H4 (cell line): ENCODE measurements at regions not wholly inside any gene's neighbourhood (a gene's known extent, or its start where the extent isn't known, plus 50 kb on each side); places are given as distances from the start of the nearest gene placed in this dataset.
"Not testable (repeated sequence)": the region's sequence is repeated elsewhere in the genome, so short reads cannot be mapped to it uniquely, and the experiment has no call there.

Source experiments
- DNase-seq: peaks from one replicate; pipeline ENCODE4 v3.0.0-alpha.2; 2015; ENCODE audit warnings: low spot score

DNA sequence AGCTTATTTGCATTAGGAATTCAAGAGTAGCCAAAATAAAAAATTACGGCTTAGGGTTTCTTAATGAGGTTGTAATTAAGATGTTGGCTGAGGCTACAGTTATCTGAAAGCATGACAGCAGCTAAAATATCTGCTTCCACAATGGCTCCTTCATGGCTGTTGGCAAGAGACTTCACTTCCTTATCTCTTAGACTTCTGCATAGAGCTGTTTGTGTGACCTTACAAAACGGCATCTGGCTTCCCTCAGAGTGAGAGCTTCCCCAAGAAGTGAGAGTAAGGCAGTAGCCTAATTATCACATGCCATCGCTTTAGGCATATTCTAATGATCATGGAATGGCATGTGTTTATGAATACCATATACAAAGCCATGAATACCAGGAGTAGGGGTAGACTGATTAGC is 57.6 kb downstream of the CCDC59 start:
- DNase-seq, result no peak

DNA sequence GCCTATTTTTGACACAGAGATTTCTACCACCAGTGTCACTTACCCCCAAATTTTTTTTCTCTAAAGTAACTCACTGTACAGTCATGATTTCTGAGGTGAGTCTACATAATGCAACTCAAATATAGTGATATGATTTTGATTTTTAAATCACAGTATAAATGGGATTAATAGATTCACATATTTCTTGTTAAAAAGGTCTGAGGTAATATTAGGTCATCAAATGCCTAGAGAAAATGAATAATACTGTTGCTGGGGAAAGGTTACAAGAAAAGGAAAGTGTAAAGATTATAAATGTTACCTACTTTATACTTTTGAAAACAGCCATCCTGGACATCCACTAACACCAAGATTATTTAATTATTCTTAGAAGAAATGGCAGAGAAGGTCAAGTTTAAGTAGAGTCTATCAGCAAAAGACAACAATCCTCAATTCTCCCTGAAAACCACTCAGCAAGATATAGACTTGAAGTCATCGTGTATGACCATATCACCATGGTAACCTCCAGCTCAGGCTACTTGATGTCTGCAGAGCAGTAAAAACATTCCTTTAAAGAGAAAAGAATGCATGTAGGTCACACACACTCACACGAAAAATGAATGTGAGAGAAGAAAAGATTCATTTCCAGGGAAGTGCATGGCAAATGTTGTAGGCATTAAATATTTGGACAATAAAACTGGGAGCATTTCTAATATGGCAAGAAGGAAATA is 58.7 kb downstream of the CCDC59 start:
- no peak for DNase-seq

DNA sequence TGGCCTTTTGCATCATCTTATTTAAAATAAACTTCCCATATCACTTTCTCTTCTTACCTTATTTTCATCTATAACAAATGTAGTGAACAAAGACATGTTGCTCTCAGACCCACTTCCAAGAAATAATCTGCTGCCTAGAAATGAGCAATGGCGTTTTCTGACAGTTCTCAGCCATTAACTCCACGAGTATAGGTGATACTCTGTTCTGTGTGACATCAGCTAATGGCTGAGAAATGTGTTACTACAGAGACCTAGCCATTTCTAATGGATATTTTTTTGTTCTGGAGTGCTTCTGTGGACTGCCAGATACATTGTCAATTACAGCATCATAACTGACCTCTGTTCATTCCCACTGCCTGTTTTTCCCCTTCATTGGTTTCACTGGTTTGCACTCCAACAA is 67.8 kb downstream of the CCDC59 start:
- DNase-seq, result no peak

GRCh38 chr12:82281335-82281734 is 76.9 kb downstream of the CCDC59 start:
- not testable (repeated sequence) for DNase-seq

DNA sequence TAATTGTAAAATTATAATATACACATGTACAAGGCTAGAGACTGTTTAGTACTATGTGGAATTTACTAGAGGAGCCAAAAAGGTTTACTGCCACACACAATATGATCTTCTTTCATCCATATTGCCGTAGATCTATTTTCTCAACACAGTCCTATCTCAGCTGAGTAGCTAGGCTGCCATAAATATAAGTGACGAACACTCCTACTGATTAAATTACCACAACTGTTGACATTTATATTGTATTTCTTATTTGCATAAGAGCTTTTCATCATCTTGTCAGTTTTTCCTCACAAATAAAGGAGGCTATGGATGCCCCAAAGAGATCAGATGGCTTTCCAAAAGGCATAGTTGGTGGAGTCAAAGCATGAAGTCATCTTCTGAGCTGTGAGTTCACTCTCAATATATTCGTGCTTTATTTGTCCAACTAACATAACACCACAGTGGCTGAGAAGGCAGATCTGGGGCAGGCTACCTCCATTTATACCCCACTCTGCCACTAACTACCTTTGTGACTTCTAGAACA is 78.6 kb downstream of the CCDC59 start:
- DNase-seq, result no peak

DNA sequence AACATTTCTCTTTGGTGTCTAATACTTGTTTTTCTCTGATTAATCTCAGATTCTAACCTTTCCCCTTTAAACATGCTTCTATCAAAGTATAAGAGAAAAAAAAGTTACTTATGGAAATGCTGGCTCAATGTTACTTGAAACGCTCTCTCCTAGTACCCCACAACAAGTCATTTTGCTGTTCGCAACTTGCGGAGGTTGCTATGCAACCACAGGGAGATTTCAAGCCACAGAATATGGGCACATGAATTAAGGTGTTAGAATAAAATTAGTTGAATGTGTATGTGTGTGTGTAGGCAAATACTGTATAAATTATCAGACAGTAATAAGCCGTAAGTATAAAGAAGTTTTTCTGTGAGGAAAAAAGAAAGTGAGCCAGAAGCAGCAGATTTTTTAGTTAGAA is 80.6 kb downstream of the CCDC59 start:
- no peak for DNase-seq

- no peak for DNase-seq
Measured at GRCh38 chr12:82242729-82243128, 115.5 kb downstream of the CCDC59 start.

- DNase-seq, result no peak
Measured at GRCh38 chr12:82225871-82226270, 132.3 kb downstream of the CCDC59 start.

DNA sequence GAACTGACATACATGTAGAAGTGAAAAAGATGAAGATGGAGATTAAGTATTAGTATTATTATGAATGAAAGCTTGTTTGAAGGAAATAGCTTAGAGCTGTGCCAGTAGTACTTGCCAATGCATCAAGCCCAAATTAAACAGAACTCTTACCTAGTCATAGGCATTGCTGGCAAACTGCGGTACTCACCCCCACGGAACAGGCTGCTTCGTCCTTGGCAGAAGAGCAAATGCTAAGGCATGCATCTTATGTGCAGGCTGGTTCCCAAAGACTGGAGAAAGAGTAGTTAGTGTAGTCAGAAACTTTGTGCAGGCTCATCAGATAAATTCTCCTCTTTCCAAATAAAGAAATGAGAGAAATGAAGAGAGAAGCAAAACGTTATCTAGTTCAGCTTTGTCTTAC is 134.8 kb downstream of the CCDC59 start:
- no peak for DNase-seq

DNA sequence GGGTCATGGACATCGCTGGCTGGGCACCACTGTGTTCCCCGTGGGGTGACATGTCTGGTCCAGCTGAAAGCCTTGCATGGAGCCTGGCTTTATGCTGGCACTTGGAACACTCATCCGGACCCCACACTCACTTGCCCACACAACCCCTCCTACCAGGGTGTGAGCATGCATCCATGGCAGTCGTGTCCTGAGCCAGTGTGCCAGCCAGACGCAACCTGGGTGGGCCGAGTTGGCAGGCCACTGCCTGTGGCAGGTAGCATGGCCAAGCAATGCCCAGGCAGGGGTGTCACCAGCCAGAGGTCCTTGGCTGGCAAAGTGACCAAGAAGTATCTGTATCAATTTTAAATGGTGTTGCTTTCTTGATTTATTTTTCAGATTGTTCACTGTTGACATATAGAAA is 141.7 kb downstream of the CCDC59 start:
- no peak for DNase-seq

GRCh38 chr12:82213761-82214160 is 144.4 kb downstream of the CCDC59 start:
- no peak for DNase-seq

GRCh38 chr12:82210882-82211281 is 147.3 kb downstream of the CCDC59 start:
- no peak for DNase-seq

GRCh38 chr12:82209533-82209932 is 148.7 kb downstream of the CCDC59 start:
- no peak for DNase-seq

- DNase-seq, result no peak
Measured at GRCh38 chr12:82207556-82207955, 150.6 kb downstream of the CCDC59 start.

GRCh38 chr12:82203086-82203485 is 155.1 kb downstream of the CCDC59 start:
- no peak for DNase-seq

DNA sequence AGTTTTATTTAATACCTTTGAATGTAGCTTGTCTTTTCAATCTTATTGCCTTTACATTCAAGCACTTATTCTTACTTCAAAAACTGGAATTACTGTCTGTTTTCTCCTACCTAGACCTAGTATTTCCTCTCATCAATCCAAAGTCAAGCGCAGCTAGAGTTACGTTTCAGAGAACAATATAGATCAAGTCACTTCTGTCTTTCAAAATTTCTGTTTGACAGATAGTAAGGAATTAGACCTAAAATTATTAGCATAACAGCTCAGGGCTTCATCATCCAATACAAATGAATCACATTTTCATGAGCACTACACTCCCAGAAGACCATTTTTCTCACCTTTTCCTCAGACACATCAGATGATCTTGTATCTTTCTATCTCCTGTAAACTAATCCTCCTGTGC is 170.6 kb downstream of the CCDC59 start:
- DNase-seq, result no peak

DNA sequence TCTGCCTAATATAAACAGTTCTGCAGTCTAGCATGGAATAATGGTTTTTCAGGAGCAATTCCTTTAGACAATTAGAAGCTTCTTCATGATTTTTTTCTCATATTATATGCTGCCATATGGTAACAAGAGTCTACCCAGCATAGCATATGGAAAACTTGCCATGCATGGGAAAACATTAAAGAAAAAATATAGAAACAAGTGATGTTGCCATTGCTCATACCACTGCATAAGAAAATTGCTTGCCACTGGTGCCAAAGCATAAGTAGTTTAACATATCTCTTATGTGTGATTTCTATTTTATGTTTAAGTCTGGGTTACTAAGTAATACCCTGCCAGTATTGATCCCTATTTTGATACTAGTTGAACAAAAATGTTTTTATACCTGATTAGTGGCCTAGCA is 171.2 kb downstream of the CCDC59 start:
- DNase-seq, result no peak

DNA sequence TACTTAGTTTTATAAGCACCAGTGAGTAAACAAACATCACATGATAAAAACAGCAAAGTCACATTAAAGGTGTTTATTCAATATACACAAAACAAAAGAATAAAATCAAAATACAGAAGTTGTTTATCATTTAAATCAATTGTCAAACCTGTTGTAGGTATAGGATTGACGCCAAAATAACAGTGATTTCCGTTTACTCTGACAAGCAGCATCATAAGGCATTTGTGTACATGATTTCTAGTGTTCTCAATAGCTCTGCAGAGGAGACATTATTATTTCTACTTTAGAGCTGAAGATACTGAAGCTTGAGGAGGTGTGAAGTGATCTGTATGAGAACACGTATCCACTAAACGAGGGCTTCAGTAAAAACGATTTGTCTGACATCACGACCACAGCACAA is 171.9 kb downstream of the CCDC59 start:
- no peak for DNase-seq

DNA sequence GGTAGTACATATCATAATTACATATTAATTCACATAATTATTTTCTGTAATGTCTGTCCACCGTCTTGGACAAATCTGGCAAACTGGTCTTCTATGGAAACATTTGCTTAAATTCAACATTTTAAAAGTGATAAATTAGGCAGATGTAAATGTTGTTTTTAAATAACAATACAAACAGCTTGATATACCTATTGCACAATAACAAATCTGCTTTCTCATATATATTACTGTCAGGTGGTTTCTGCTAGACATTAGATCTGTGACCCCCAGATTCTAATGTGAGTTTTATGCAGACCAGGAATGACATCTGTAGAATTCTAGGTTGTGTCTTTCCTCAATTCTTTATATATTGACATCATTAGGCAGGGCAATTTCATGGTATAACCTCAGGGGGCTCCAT is 173.3 kb downstream of the CCDC59 start:
- no peak for DNase-seq

- DNase-seq, result no peak
Measured at GRCh38 chr12:82182601-82183190, 175.5 kb downstream of the CCDC59 start.

DNA sequence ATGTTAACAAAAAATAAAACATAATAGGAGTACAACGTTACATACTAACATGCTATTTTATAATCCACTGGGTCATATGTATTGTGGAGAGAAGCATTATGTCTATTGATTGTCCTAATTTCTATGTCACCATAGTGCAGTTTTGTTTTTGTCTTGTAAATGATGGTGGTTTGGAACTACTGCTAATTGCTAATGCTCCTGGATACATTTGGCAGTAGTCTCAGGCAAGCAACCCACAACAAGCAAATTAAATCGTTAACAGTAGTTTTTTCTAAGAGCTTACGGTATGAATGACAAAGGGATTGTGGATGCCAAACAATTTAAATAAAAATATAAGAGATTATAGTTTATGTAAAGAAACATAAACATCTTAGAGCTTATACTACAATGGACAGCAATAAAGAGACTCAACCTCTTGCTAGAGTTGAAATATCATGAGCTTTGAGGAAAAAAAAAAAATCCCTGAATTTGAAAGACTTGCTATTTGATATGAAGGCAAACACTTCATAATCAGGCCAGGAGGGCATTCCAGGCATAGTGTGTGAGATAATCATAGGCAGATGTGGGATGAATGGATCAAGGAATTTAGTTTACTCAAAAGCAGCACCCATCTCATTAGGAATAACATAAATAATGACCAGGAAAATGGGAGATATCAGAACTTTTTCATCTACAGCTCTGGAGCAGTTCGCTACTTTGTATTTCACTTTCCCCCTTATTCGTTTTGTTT is 181.3 kb downstream of the CCDC59 start:
- no peak for DNase-seq

GRCh38 chr12:82176026-82176425 is 182.2 kb downstream of the CCDC59 start:
- peak; percentile 20 for DNase-seq

GRCh38 chr12:82174936-82175335 is 183.3 kb downstream of the CCDC59 start:
- DNase-seq, result peak; percentile 13
